ENCODE measurements at regions not wholly inside any gene's neighbourhood (a gene's known extent, or its start where the extent isn't known, plus 50 kb on each side); places are given as distances from the start of the nearest gene placed in this dataset.

DNA sequence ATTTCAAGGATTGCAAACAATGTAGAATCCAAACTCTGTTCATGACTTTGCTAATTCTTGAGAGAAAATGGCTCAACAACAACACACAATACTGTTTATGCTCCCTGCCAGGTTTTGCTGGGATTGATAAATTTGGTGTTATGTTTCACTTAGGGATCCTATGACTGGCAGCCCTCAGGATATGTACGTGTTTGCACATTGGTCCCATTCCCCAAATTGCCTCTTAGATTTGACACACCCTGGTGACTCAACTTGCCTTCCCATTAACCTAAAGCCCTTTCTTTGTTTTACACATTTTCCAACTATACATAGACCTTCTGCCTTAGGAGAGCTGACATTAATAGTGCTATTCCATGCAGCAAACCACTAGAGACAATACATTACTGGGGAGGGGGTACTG, 809.4 kb upstream of the AMELY start:
- Histone ChIP-seq H3K79me2 (ENCODE audit: insufficient read depth, low read length) (no peaks in the 10 kb centered on the region), H3K9me2 (ENCODE audit: low read depth, low read length) (no peaks in the 10 kb centered on the region), H3K36me3 (ENCODE audit: insufficient read depth, low read length) (no peaks in the 10 kb centered on the region), H3K9ac (ENCODE audit: low read length) (no peak overlapping the region), H2AFZ (ENCODE audit: low read length) (no peak overlapping the region), H3K4me1 (ENCODE audit: insufficient read depth, low read length, severe bottlenecking) (peaks cover 30% of the 10 kb centered on the region), H3K27me3 (ENCODE audit: insufficient read depth, low read length) (no peaks in the 10 kb centered on the region), H3K4me3 (ENCODE audit: low read depth, low read length, poor library complexity, severe bottlenecking) (no peak overlapping the region), H3K4me2 (ENCODE audit: low read length) (no peak overlapping the region), H3K27ac (ENCODE audit: low read depth, low read length, poor library complexity, severe bottlenecking) (no peak overlapping the region), H4K20me1 (ENCODE audit: insufficient read depth, low read length) (no peaks in the 10 kb centered on the region), H3K9me3 (ENCODE audit: low read length) (no peaks in the 10 kb centered on the region), H3F3A (ENCODE audit: insufficient read depth, low read length) (no peaks in the 10 kb centered on the region)
- no peak for TF ChIP-seq EZH2 (IDR thresholded peaks at IDR 0.05; ENCODE audit: borderline replicate concordance, low read length)
- TF ChIP-seq CTCF (IDR thresholded peaks at IDR 0.05; ENCODE audit: low read length): no peak

GRCh38 chrY:7719271-7719670, 807.7 kb upstream of the AMELY start:
- Histone ChIP-seq H3K9me3 (ENCODE audit: low read length) (no peaks in the 10 kb centered on the region), H3K4me2 (ENCODE audit: low read length) (no peak overlapping the region), H3K36me3 (ENCODE audit: insufficient read depth, low read length) (no peaks in the 10 kb centered on the region), H3K79me2 (ENCODE audit: insufficient read depth, low read length) (no peaks in the 10 kb centered on the region), H3K9ac (ENCODE audit: low read length) (no peak overlapping the region), H3K27ac (ENCODE audit: low read depth, low read length, poor library complexity, severe bottlenecking) (no peak overlapping the region), H3K4me3 (ENCODE audit: low read depth, low read length, poor library complexity, severe bottlenecking) (no peak overlapping the region), H3K27me3 (ENCODE audit: insufficient read depth, low read length) (no peaks in the 10 kb centered on the region), H3F3A (ENCODE audit: insufficient read depth, low read length) (no peaks in the 10 kb centered on the region), H2AFZ (ENCODE audit: low read length) (no peak overlapping the region), H4K20me1 (ENCODE audit: insufficient read depth, low read length) (no peaks in the 10 kb centered on the region), H3K4me1 (ENCODE audit: insufficient read depth, low read length, severe bottlenecking) (peaks cover 13% of the 10 kb centered on the region), H3K9me2 (ENCODE audit: low read depth, low read length) (no peaks in the 10 kb centered on the region)
- TF ChIP-seq CTCF (IDR thresholded peaks at IDR 0.05; ENCODE audit: low read length) (no peak), EZH2 (IDR thresholded peaks at IDR 0.05; ENCODE audit: borderline replicate concordance, low read length) (no peak)

- Histone ChIP-seq H3K79me2 (ENCODE audit: insufficient read depth, low read length) (no peaks in the 10 kb centered on the region), H3K4me2 (ENCODE audit: low read length) (no peak overlapping the region), H3K27ac (ENCODE audit: low read depth, low read length, poor library complexity, severe bottlenecking) (no peak overlapping the region), H3K9me2 (ENCODE audit: low read depth, low read length) (no peaks in the 10 kb centered on the region), H2AFZ (ENCODE audit: low read length) (no peak overlapping the region), H3K27me3 (ENCODE audit: insufficient read depth, low read length) (no peaks in the 10 kb centered on the region), H3K4me1 (ENCODE audit: insufficient read depth, low read length, severe bottlenecking) (peaks cover 6% of the 10 kb centered on the region), H4K20me1 (ENCODE audit: insufficient read depth, low read length) (no peaks in the 10 kb centered on the region), H3K4me3 (ENCODE audit: low read depth, low read length, poor library complexity, severe bottlenecking) (no peak overlapping the region), H3K9ac (ENCODE audit: low read length) (no peak overlapping the region), H3K9me3 (ENCODE audit: low read length) (no peaks in the 10 kb centered on the region), H3K36me3 (ENCODE audit: insufficient read depth, low read length) (no peaks in the 10 kb centered on the region), H3F3A (ENCODE audit: insufficient read depth, low read length) (no peaks in the 10 kb centered on the region)
- TF ChIP-seq CTCF (IDR thresholded peaks at IDR 0.05; ENCODE audit: low read length): no peak
- no peak for TF ChIP-seq EZH2 (IDR thresholded peaks at IDR 0.05; ENCODE audit: borderline replicate concordance, low read length)
Measured at GRCh38 chrY:7718626-7719025, 807.1 kb upstream of the AMELY start.
